Forelimb muscle (tissue), 1 donor: ENCODE measurements at regions not wholly inside any gene's neighbourhood (a gene's known extent, or its start where the extent isn't known, plus 50 kb on each side); places are given as distances from the start of the nearest gene placed in this dataset.

Experiments used
- DNase-seq: peaks from one replicate; pipeline ENCODE4 v3.0.0-alpha.2; 2013; ENCODE audit warnings: low read depth

GRCh38 chr17:12290207-12290606 is 269.5 kb downstream of the MAP2K4 start:
- DNase-seq: no peak

- no peak for DNase-seq
Measured at GRCh38 chr17:12296209-12296625, 275.5 kb downstream of the MAP2K4 start.

DNA sequence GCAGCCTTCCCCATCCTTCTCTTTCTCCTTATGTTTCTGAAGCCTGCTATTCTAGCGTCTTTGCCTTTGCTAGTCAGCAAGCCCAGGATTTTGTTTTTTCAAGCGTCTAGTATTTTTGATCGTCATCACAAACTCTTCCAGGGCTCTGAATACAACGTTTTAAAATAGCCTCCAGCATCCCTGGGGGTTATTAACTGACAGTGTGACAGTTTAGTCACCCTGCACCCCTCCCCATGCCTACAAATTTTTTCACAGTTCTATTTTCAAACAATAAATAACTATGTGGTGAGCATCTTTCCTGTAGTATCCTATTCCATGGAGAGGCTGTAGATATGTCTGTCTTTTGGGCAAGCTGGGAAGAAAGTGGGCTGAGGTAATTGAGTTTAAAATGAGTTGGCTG is 280.9 kb downstream of the MAP2K4 start:
- DNase-seq: no peak

- no peak for DNase-seq
Measured at GRCh38 chr17:12302711-12303110, 282.0 kb downstream of the MAP2K4 start.

GRCh38 chr17:12310811-12311210 is 290.1 kb downstream of the MAP2K4 start:
- DNase-seq: no peak

GRCh38 chr17:12312692-12313091 is 292.0 kb downstream of the MAP2K4 start:
- no peak for DNase-seq

DNA sequence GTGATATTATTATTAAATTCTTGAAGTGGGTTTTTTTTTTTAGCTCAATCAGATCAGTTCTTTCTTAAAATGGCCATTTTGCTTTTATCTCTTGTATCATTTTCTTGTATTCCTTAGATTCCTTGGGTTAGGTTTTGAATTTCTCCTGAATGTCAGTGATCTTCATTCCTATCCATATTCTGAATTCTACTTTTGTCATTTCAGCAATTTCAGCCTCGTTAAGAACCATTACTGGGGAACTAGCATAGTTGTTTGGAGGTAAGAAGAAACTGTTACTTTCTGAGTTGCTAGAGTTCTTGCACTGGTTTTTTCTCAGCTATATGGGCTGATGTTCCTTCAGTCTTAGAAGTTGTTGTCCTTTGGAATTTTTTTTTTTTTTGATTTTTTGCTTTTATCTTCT is 293.1 kb downstream of the MAP2K4 start:
- no peak for DNase-seq

GRCh38 chr17:12316021-12316420 is 295.3 kb downstream of the MAP2K4 start:
- DNase-seq: no peak

DNA sequence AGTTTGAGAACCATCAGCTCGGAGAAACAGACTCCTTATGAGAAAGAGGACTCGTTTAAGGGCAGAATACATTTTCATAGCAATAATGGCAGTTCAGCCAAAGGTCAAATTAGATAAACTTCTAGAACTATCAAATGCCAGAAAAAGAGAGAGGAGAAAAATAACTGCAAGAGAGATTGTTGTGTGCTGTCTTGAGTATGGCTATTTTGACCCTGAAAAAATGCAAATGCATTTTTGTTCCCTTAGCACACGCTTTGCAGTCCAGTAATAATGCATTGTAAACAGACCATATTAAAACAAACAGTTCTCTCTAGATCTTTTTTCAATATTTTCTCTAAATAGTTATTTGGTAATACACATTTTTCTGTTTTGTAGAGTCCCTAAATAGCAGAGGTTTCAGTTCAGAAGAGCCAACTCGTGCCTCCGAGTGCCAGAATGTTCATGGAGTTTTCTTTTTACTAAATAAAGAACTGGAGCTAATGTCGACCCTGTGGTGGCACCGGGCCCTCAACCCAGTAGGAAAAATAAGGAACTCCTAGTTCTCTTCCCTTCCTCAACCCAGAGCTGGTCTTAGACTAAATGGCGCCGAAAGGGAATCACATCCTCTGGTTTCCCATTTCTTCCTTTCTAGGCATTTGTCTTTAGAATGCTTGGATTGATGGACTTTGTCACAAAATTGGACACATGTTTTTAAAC is 298.0 kb downstream of the MAP2K4 start:
- no peak for DNase-seq

- DNase-seq: no peak
Measured at GRCh38 chr17:12320286-12320685, 299.6 kb downstream of the MAP2K4 start.

GRCh38 chr17:12328204-12328603 is 307.5 kb downstream of the MAP2K4 start:
- no peak for DNase-seq

DNA sequence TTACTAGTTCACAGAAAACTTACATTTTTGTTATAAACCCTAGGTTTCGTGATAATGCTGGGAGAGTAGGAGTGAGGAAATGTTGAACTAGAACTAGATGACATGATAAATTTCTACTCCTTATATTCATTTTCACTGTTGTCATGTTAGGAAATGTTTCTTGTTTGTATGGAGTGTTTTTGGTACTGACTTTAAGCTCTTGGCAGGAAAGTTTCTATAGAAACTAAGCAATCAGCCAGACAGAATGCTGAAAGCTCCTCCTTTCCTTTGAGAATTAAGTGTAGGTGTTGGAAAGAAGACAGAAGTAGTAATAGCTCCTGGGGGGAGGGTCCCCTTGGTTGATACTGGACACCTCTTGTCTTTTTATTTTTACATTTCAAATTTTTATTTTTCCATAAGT is 309.8 kb downstream of the MAP2K4 start:
- DNase-seq: no peak

DNA sequence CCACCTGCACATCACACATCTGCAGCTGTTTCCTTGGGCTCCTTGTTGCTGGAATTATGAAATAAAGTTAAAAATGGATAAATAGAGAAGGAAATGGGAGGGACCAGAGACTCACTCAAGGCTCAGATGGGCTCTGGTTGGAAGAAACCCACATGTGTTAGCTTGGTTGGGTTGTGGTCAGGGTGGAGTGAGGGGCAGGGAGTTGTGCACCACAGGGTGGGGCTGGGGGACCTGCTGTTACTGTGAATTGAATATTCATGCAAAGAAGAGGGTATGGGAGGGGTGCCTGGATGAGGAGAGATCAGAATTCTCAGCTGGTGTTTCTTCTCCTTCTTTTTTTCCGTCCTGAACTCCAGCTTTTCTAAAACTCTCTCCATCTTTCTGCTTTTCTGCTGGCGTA is 320.7 kb downstream of the MAP2K4 start:
- no peak for DNase-seq

- DNase-seq: no peak
Measured at GRCh38 chr17:12342161-12342560, 321.5 kb downstream of the MAP2K4 start.

- no peak for DNase-seq
Measured at GRCh38 chr17:12342609-12343435, 322.1 kb downstream of the MAP2K4 start.

- DNase-seq: no peak
Measured at GRCh38 chr17:12348476-12348875, 317.2 kb upstream of the MYOCD start.

DNA sequence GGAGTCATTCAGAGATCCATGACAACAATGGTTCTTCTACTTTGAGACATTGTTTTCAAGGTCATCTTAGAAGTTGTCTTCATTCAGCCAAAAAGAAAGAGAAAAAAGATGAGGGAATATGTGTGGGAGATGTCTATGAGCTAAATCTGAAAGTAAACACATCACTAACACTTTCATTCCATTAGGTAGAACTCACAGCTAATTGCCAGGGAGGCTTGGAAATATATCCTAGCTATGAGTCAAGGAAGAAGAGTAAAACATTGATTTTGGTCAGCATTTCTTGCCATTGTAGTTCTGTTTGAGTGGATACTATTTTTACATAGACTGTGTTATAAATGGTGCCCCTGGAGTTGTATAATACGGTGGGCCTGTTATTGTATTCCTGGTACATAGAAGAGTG is 316.4 kb upstream of the MYOCD start:
- no peak for DNase-seq

DNA sequence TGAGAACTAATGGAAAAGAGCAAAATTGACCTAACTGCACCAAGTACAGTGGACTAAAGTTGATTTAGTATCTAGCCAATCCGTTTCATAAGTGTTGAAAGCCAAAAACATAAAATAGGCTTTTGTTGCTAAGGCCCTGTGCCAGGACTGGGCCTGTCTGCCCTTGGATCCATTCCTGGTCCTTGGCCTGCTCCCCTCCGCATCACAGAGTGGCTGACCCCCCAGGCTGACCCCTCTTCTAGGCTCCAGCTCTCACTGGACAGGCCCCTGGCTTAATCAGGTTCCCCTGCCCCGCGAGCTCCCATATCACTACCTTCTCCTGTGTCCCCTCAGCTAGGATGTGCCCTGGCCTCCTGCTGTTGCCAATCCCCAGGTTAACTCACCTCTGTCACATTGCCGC is 313.6 kb upstream of the MYOCD start:
- no peak for DNase-seq

DNA sequence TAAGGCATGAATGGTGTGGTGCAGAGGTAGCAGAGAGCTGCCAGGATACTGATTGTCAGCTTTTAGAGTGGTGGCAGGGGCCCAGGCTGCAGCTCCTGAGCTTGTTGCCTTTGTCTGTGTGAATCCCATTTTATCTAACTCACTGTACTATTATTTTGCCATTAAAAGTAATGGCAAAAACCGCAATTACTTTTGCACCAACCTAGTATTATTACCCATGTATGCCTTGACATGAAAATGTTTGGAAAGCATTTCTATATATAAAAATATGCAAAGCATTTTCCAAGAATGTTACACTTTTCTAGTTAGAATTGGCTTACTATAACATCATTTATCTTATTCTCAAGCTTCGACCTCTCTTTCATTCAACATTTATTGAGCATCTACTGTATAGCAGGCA is 308.1 kb upstream of the MYOCD start:
- DNase-seq: no peak

GRCh38 chr17:12358477-12358876 is 307.2 kb upstream of the MYOCD start:
- no peak for DNase-seq

DNA sequence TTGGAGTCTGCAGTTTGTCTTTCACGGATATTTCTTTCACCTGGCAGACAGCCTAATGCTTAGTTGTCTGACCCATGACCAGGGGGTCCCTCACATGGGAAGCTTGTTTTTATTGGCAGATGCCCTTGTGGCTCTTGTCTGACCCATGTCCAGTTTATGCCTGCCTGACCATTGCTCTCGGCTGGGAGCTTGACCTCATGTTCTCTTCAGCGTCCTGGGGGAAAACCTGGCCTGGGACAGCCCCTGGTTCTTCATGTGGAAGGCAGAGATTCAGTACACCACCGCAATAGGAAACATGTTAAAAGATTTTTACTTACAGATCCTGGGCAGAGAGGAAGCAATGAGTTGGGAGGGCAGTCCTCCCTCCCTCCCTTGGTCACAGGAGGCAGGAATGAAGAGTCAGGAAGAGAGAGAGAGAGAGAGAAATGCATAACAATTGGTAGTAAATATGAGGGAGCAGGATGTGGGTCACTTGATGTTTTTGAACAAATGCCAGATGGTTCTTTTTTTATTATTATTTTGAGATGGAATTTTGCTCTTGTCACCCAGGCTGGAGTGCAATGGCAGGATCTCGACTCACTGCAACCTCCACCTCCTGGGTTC is 302.7 kb upstream of the MYOCD start:
- DNase-seq: no peak

DNA sequence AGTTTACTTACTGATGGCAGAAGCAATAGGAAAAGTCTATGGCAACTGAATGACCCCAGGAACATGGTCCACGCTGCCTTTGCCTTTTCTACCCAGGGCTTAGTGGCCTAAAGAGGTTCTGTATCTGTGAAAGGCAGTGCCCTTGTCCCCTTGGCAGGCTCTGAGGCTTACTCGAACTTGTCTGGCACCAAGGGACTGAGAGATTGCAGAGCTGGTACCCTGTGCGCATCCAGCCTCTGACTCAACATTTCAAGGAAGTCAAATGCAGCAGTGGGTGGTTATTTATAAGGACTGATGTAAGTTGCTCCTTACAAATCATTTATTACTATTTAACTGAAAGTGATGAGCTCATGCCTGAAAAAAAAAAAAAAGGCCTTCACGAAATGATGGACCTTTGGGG is 299.9 kb upstream of the MYOCD start:
- DNase-seq: no peak

DNA sequence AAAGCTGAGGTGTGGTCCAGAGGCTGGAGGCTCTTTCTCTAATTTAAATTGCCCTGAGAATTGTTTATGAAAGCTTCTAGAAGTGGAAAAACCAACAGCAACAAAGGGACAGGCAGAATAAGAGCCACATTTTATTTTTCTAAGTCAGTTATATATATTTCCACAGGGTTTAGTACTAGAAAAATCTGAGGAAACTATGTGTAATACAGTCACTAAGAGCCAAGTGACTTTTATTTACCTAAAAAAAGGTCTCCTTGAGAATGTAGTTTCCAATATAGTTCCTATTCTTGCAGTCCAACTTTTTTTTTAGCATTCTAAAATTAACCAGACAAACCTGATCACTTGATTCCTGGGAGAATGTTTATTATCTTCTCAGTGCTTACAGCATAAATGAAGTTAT is 296.6 kb upstream of the MYOCD start:
- no peak for DNase-seq
